ENCODE measurements at regions not wholly inside any gene's neighbourhood (a gene's known extent, or its start where the extent isn't known, plus 50 kb on each side); places are given as distances from the start of the nearest gene placed in this dataset.
"Not testable (repeated sequence)": the region's sequence is repeated elsewhere in the genome, so short reads cannot be mapped to it uniquely, and the experiment has no call there.

DNA sequence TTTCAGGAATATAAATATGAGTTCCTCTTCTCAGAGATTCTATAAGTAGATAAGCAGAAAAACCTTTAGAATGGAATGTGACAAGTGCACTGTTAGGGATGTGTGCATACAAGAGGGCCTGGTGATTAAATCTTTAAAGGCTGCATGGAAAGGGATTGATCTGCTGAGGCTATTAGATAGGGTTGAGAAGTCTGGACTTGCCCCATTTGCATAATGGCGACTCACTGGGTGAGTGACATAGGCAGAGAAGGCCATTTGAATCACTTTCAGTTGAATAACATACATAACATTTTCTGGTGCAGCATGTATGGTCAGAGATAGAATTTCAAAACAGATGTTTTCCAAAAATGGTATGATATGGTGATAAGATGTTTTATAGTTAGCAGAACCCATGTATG lies 156.9 kb downstream of the ZNF621 start:
- DNase-seq (ENCODE audit: low spot score): no peak
- Histone ChIP-seq H3K4me1 (peaks cover 0 to 9% of the 10 kb centered on the region in 2 donors), H3K27me3 (no peaks in the 10 kb centered on the region), H3K27ac (no peak overlapping the region), H3K9me3 (no peaks in the 10 kb centered on the region), H3K36me3 (no peaks in the 10 kb centered on the region), H3K4me3 (no peak overlapping the region)
- no peak for TF ChIP-seq CTCF (IDR thresholded peaks at IDR 0.05)

DNA sequence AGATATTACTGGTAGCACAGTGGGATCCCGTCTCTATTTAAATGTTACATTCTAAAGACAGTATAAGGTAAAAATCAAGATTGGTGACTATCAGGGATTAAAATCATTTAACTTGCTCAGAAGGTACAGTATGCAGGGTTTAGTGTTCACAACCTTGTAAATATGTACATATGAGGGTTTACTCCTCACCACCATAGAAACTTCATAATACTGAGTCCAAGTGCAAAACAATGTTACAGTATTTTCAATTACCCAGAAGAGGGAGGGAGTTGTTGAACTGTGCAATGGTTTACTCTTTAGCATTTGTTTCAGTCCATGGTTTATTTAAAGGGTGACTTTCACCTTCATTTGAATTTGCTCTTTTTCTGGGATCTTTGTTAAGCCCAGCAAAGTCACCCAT lies 165.1 kb downstream of the ZNF621 start:
- no peak for TF ChIP-seq CTCF (IDR thresholded peaks at IDR 0.05)
- H3K27ac ChIP-seq: no peak overlapping the region
- no peaks in the 10 kb centered on the region for H3K36me3 ChIP-seq
- H3K4me1 ChIP-seq: peaks cover 0 to 36% of the 10 kb centered on the region in 2 donors
- H3K9me3 ChIP-seq: no peaks in the 10 kb centered on the region
- no peaks in the 10 kb centered on the region for H3K27me3 ChIP-seq
- no peak overlapping the region for H3K4me3 ChIP-seq
- no peak for DNase-seq (ENCODE audit: low spot score)

GRCh38 chr3:40690749-40691451 lies 166.1 kb downstream of the ZNF621 start:
- Histone ChIP-seq H3K9me3 (no peaks in the 10 kb centered on the region), H3K27me3 (no peaks in the 10 kb centered on the region), H3K4me1 (peaks cover 0 to 47% of the 10 kb centered on the region in 2 donors), H3K4me3 (no peak overlapping the region), H3K36me3 (no peaks in the 10 kb centered on the region), H3K27ac (peak overlapping the region; percentile 47 to 54)
- no peak for TF ChIP-seq CTCF (IDR thresholded peaks at IDR 0.05)
- peak; percentile 90 for DNase-seq (ENCODE audit: low spot score)

DNA sequence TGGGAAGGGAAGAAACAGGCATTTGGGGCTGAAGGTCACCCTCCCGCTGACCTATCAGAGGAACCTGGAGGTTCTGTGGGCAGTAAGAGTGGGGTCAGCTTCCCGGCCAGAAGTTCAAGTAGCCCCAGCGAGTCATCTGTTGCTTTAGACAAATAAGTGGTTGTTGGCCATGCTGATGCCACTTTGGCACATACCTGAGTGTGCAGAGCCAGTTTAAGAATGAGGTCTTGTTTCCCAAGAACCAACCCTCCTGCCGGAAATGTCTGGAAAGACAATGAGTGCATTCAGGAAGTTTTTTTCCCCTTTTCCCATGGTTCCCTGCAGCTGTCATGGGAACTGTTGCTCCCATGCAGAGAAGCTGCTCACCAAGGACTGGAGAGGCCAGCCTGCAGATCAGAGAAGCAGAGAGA lies 166.7 kb downstream of the ZNF621 start:
- peaks cover 0 to 51% of the 10 kb centered on the region in 2 donors for H3K4me1 ChIP-seq
- no peak for TF ChIP-seq CTCF (IDR thresholded peaks at IDR 0.05)
- peak; percentile 64 for DNase-seq (ENCODE audit: low spot score)
- no peaks in the 10 kb centered on the region for H3K27me3 ChIP-seq
- H3K9me3 ChIP-seq: no peaks in the 10 kb centered on the region
- H3K4me3 ChIP-seq: no peak overlapping the region
- H3K36me3 ChIP-seq: no peaks in the 10 kb centered on the region
- H3K27ac ChIP-seq: peak overlapping the region; percentile 47 to 54

- Histone ChIP-seq H3K4me3 (no peak overlapping the region), H3K4me1 (peaks cover 0 to 43% of the 10 kb centered on the region in 2 donors), H3K27me3 (no peaks in the 10 kb centered on the region), H3K36me3 (no peaks in the 10 kb centered on the region), H3K9me3 (no peaks in the 10 kb centered on the region), H3K27ac (no peak overlapping the region)
- no peak for DNase-seq (ENCODE audit: low spot score)
- TF ChIP-seq CTCF (IDR thresholded peaks at IDR 0.05): no peak
Observed at GRCh38 chr3:40695848-40696247, 171.1 kb downstream of the ZNF621 start.

DNA sequence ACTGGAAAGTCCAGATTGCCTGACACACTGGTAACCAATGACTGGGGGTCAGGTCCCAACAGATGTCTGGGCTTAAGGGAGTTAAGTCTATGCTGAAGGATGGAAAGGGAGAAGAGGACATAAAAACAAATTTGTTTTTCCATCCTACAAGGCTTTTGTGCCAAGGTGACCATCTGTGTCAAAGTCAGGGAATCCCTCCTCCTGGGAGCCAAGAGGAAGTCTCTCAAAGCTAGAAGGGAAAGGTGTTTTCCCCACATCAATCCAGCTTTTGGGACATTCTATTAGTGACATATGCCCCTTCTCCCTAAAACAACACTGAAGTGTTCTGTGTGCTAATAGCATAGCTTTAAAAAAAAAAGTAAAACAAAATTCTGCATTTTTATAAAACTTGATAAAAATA lies 173.9 kb downstream of the ZNF621 start:
- not testable (repeated sequence) for H3K9me3 ChIP-seq; DNase-seq (ENCODE audit: low spot score); H3K27me3 ChIP-seq; H3K36me3 ChIP-seq; H3K4me3 ChIP-seq; H3K27ac ChIP-seq
- H3K4me1 ChIP-seq: peaks cover 0 to 27% of the 10 kb centered on the region in 2 donors

Data from right atrium auricular region (tissue), 2 donors.